GM12892 (cell line): ENCODE measurements at regions not wholly inside any gene's neighbourhood (a gene's known extent, or its start where the extent isn't known, plus 50 kb on each side); places are given as distances from the start of the nearest gene placed in this dataset.

ENCODE experiments used
- POLR2A ChIP-seq: IDR thresholded peaks from 2 replicates; pipeline ENCODE4 v1.6.1; 2011; ENCODE audit warnings: low read depth, low read length, control low read depth
- POLR2AphosphoS5 ChIP-seq: IDR thresholded peaks from 2 replicates; pipeline ENCODE4 v1.6.1; 2011; ENCODE audit warnings: low read depth, low read length, control low read depth

GRCh38 chr4:66693694-66694093 is 851.6 kb downstream of the CENPC start:
- TF ChIP-seq POLR2A = no peak
- no peak for TF ChIP-seq POLR2AphosphoS5
